H9 (cell line): ENCODE measurements at regions not wholly inside any gene's neighbourhood (a gene's known extent, or its start where the extent isn't known, plus 50 kb on each side); places are given as distances from the start of the nearest gene placed in this dataset.

ENCODE experiments used
- DNase-seq: peaks from one replicate; pipeline ENCODE4 v3.0.0-alpha.2; 2017
- H2AFZ ChIP-seq: one replicate; pipeline ENCODE4 v1.6.1; 2013; ENCODE audit warnings: mild to moderate bottlenecking, low read length, control low read depth, moderate library complexity
- H2AK5ac ChIP-seq: 2 replicates; pipeline ENCODE4 v1.6.1; 2013; ENCODE audit warnings: low read length, control low read depth, mixed read lengths; ENCODE audit not compliant: insufficient read length
- H2BK120ac ChIP-seq: one replicate; pipeline ENCODE4 v1.6.1; 2013; ENCODE audit warnings: low read depth, mild to moderate bottlenecking, low read length, control low read depth, inconsistent platforms; ENCODE audit not compliant: poor library complexity, severe bottlenecking
- H2BK12ac ChIP-seq: 2 replicates; pipeline ENCODE4 v1.6.1; 2013; ENCODE audit warnings: low read length, control low read depth, mixed read lengths, low read depth; ENCODE audit not compliant: insufficient read length
- H2BK15ac ChIP-seq: 2 replicates; pipeline ENCODE4 v1.6.1; 2013; ENCODE audit warnings: low read depth, low read length, control low read depth
- H2BK20ac ChIP-seq: one replicate; pipeline ENCODE4 v1.6.1; 2013; ENCODE audit warnings: low read depth, mild to moderate bottlenecking, low read length, control low read depth, inconsistent platforms; ENCODE audit not compliant: poor library complexity, severe bottlenecking
- H2BK5ac ChIP-seq: 2 replicates; pipeline ENCODE4 v1.6.1; 2013; ENCODE audit warnings: low read length, control low read depth, mixed read lengths; ENCODE audit not compliant: insufficient read length
- H3K14ac ChIP-seq: 2 replicates; pipeline ENCODE4 v1.6.1; 2013; ENCODE audit warnings: low read length, control low read depth; ENCODE audit not compliant: insufficient read depth
- H3K18ac ChIP-seq: 2 replicates; pipeline ENCODE4 v1.6.1; 2013; ENCODE audit warnings: low read depth, mild to moderate bottlenecking, mixed read lengths, low read length, control low read depth; ENCODE audit not compliant: insufficient read length
- H3K23ac ChIP-seq: 2 replicates; pipeline ENCODE4 v1.6.1; 2013; ENCODE audit warnings: low read length, control low read depth, mixed read lengths, low read depth; ENCODE audit not compliant: insufficient read length
- H3K23me2 ChIP-seq: 2 replicates; pipeline ENCODE4 v1.6.1; 2013; ENCODE audit warnings: low read depth, mild to moderate bottlenecking, mixed read lengths, low read length, control low read depth; ENCODE audit not compliant: insufficient read length, poor library complexity, severe bottlenecking
- H3K27ac ChIP-seq: 2 replicates; pipeline ENCODE4 v1.5.1; 2013; ENCODE audit warnings: low read length, control low read depth, mixed read lengths, low read depth; ENCODE audit not compliant: insufficient read length
- H3K27me3 ChIP-seq: 2 replicates; pipeline ENCODE4 v1.6.1; 2013; ENCODE audit warnings: low read length, control low read depth, inconsistent platforms; ENCODE audit not compliant: insufficient read depth
- H3K4ac ChIP-seq: 2 replicates; pipeline ENCODE4 v1.6.1; 2013; ENCODE audit warnings: low read depth, mild to moderate bottlenecking, control low read depth, inconsistent platforms, low read length, moderate library complexity
- H3K4me1 ChIP-seq: 2 replicates; pipeline ENCODE4 v1.6.1; 2013; ENCODE audit warnings: low read length, control low read depth, inconsistent platforms; ENCODE audit not compliant: insufficient read depth
- H3K4me2 ChIP-seq: 2 replicates; pipeline ENCODE4 v1.6.1; 2013; ENCODE audit warnings: low read length, control low read depth, mixed read lengths; ENCODE audit not compliant: insufficient read length, insufficient read depth
- H3K56ac ChIP-seq: 2 replicates; pipeline ENCODE4 v1.6.1; 2013; ENCODE audit warnings: low read depth, mild to moderate bottlenecking, mixed read lengths, low read length, control low read depth; ENCODE audit not compliant: insufficient read length
- H3K79me1 ChIP-seq: 2 replicates; pipeline ENCODE4 v1.6.1; 2013; ENCODE audit warnings: low read depth, mild to moderate bottlenecking, moderate library complexity, low read length, control low read depth, inconsistent platforms; ENCODE audit not compliant: insufficient read depth, poor library complexity, severe bottlenecking
- H3K79me2 ChIP-seq: 2 replicates; pipeline ENCODE4 v1.6.1; 2013; ENCODE audit warnings: low read length, control low read depth, inconsistent platforms; ENCODE audit not compliant: insufficient read depth
- H3K9ac ChIP-seq: 2 replicates; pipeline ENCODE4 v1.6.1; 2013; ENCODE audit warnings: low read length, control low read depth, mixed read lengths; ENCODE audit not compliant: insufficient read length; ENCODE audit errors: extremely low read depth
- H3K9me3 ChIP-seq: one replicate; pipeline ENCODE4 v1.6.1; 2013; ENCODE audit warnings: low read depth, low read length, inconsistent platforms; ENCODE audit not compliant: control insufficient read depth
- H3T11ph ChIP-seq: one replicate; pipeline ENCODE4 v1.6.1; 2013; ENCODE audit warnings: mild to moderate bottlenecking, low read length, control low read depth, inconsistent platforms
- H4K20me1 ChIP-seq: one replicate; pipeline ENCODE4 v1.6.1; 2013; ENCODE audit not compliant: control insufficient read depth, insufficient read length, insufficient read depth
- H4K5ac ChIP-seq: 2 replicates; pipeline ENCODE4 v1.6.1; 2013; ENCODE audit warnings: low read depth, mild to moderate bottlenecking, mixed read lengths, low read length, control low read depth; ENCODE audit not compliant: insufficient read length
- H4K8ac ChIP-seq: replicated peaks from 2 replicates; pipeline ENCODE4 v1.6.1; 2013; ENCODE audit warnings: low read length, control low read depth, mixed read lengths, low read depth; ENCODE audit not compliant: insufficient read length
- H4K91ac ChIP-seq: 2 replicates; pipeline ENCODE4 v1.6.1; 2013; ENCODE audit warnings: low read depth, mild to moderate bottlenecking, moderate library complexity, mixed read lengths, low read length, control low read depth; ENCODE audit not compliant: insufficient read length
- H3K27ac Mint-ChIP-seq, 3 experiments: 2 replicates in 2 of 3; 3 replicates in 1 of 3; pipeline ENCODE4 v1.8.0; 2020 to 2021; ENCODE audit warnings: mixed read lengths in 3 of 3, mild to moderate bottlenecking in 1 of 3, moderate library complexity in 1 of 3
- H3K27me3 Mint-ChIP-seq: 2 replicates; pipeline ENCODE4 v1.8.0; 2021; ENCODE audit warnings: low read depth, mild to moderate bottlenecking, moderate library complexity, mixed read lengths
- H3K36me3 Mint-ChIP-seq, 3 experiments: 2 replicates in 2 of 3; 3 replicates in 1 of 3; pipeline ENCODE4 v1.8.0; 2020 to 2021; ENCODE audit warnings: low read depth in 3 of 3, mixed read lengths in 3 of 3; ENCODE audit not compliant: insufficient read depth in 1 of 3
- H3K4me1 Mint-ChIP-seq, 2 experiments: 2 replicates each; pipeline ENCODE4 v1.8.0; 2020; ENCODE audit warnings: mixed read lengths in 2 of 2
- H3K4me3 Mint-ChIP-seq, 2 experiments: 2 replicates in 1 of 2; 3 replicates in 1 of 2; pipeline ENCODE4 v1.8.0; 2020 to 2021; ENCODE audit warnings: mild to moderate bottlenecking in 2 of 2, mixed read lengths in 2 of 2, moderate library complexity in 1 of 2
- H3K9me3 Mint-ChIP-seq, 2 experiments: 2 replicates in 1 of 2; 3 replicates in 1 of 2; pipeline ENCODE4 v1.8.0; 2020; ENCODE audit warnings: mild to moderate bottlenecking in 2 of 2, mixed read lengths in 2 of 2, moderate library complexity in 1 of 2
- CTCF ChIP-seq: fragments of 200-600 bp; sonication (generic); conservative IDR thresholded peaks from 3 replicates; pipeline ENCODE4 v1.8.0; 2021; ENCODE audit warnings: antibody characterized with exemption, mild to moderate bottlenecking
- WGBS: extraction: QIAGEN DNeasy Blood & Tissue Kit; methylation state at CpG from one replicate; pipeline ENCODE4 v1.1.7; 2013; ENCODE audit warnings: missing lambda C conversion rate, low lambda C conversion rate, mixed read lengths; ENCODE audit not compliant: insufficient read length; ENCODE audit errors: extremely low coverage; 5-methylcytosine and 5-hydroxymethylcytosine counted together

GRCh38 chr2:122528958-122529705 is 773.7 kb downstream of the TSN start:
- no peak overlapping the region for H3K56ac ChIP-seq
- no peaks in the 10 kb centered on the region for H3K23me2 ChIP-seq
- no peak overlapping the region for H2AK5ac ChIP-seq
- H3K4me1 ChIP-seq, result no peaks in the 10 kb centered on the region; the same call in 1 of the 2 replicates
- H2BK15ac ChIP-seq, result no peak overlapping the region
- H3T11ph ChIP-seq, result no peak overlapping the region
- H3K4ac ChIP-seq, result no peak overlapping the region
- no peak for TF ChIP-seq CTCF
- H3K9me3 ChIP-seq, result no peaks in the 10 kb centered on the region
- Mint-ChIP-seq H3K27ac (no peak overlapping the region; a peak in 1 of 7 replicates), H3K4me3 (no peak overlapping the region), H3K4me1 (peaks cover 12 to 15% of the 10 kb centered on the region in 2 experiments), H3K9me3 (no peaks in the 10 kb centered on the region), H3K36me3 (no peaks in the 10 kb centered on the region), H3K27me3 (no peaks in the 10 kb centered on the region)
- H3K27ac ChIP-seq, result no peak overlapping the region
- H4K20me1 ChIP-seq, result no peaks in the 10 kb centered on the region
- H3K23ac ChIP-seq, result no peak overlapping the region
- no peak overlapping the region for H4K91ac ChIP-seq
- H2AFZ ChIP-seq, result no peak overlapping the region
- no peak for DNase-seq
- H4K8ac ChIP-seq, result no peak overlapping the region
- no peak overlapping the region for H3K14ac ChIP-seq
- no peak overlapping the region for H2BK20ac ChIP-seq
- no peaks in the 10 kb centered on the region for H3K79me2 ChIP-seq
- no peak overlapping the region for H4K5ac ChIP-seq
- H2BK5ac ChIP-seq, result no peak overlapping the region
- H2BK12ac ChIP-seq, result no peak overlapping the region
- no CpG with 5 or more reads among the region's 11 CpGs for WGBS
- no peak overlapping the region for H3K4me2 ChIP-seq
- no peak overlapping the region for H2BK120ac ChIP-seq
- no peaks in the 10 kb centered on the region for H3K79me1 ChIP-seq
- no peaks in the 10 kb centered on the region for H3K27me3 ChIP-seq
- H3K18ac ChIP-seq, result no peak overlapping the region
- H3K9ac ChIP-seq, result no peak overlapping the region
